ENCODE measurements at regions not wholly inside any gene's neighbourhood (a gene's known extent, or its start where the extent isn't known, plus 50 kb on each side); places are given as distances from the start of the nearest gene placed in this dataset.

DNA sequence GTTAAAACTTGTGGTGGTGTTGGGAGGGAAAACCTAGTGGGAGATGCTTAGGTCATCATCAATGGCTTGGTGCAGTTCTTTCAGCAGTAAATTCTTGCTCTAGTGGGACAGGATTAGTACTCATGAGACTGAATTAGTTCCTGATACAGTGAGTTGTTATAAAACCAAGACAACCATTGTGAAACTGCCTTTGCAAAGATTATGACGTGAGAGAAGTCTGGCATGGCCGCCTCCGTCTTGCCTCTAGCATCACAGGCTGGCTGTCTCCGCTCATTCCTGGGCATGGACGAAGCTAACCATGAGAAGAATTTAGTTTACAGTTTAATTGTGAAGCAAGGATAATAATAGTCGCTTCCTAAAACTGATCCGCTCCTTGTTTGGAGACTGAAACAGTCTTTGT is 186.4 kb downstream of the KIF20B start:
- DNase-seq, result no peak

GRCh38 chr10:89888321-89889070 is 187.1 kb downstream of the KIF20B start:
- DNase-seq, result no peak

DNA sequence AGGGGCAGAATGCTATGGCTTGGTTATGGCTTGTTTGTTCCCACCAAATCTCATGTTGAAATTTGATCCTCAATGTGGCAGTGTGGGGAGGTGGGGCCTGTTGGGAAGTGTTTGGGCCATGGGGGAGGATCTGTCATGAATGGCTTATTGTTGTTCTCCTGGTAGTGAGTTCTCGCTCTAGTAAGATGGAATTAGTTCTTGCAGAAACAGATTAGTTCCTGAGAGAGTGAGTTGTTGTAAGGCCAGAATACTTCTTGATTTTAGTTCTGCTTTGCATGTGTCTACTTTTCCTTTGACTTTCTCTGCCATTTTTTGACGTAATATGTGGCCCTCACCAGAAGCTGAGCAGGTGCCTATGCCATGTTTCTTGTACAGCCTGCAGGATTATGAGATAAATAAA is 188.2 kb downstream of the KIF20B start:
- DNase-seq, result no peak

- no peak for DNase-seq
These were observed 189.7 kb downstream of the KIF20B start for GRCh38 chr10:89891006-89891535.

GRCh38 chr10:89894051-89894450 is 192.7 kb downstream of the KIF20B start:
- no peak for DNase-seq

GRCh38 chr10:89900554-89900953 is 199.2 kb downstream of the KIF20B start:
- no peak for DNase-seq

DNA sequence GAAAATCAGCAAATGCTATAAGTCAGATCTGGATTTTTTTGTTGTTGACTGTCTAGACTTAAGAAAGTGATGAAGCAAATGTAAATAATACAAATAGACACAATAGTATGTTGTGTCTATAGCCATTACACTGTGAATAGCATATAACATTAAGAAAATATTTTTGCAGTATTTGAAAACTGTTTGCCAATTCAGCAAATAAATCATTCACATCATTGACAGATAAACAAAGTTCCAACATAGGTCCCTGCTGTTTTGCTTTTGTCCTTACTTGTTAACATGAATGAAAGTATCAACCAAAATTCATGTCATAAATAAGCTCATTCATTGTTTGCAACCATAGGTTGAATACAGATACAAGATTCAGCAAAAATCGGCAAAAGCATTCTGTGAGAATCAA is 200.5 kb downstream of the KIF20B start:
- no peak for DNase-seq

GRCh38 chr10:89904755-89905154 is 203.4 kb downstream of the KIF20B start:
- DNase-seq, result no peak

GRCh38 chr10:89909752-89910151 is 208.4 kb downstream of the KIF20B start:
- no peak for DNase-seq

DNA sequence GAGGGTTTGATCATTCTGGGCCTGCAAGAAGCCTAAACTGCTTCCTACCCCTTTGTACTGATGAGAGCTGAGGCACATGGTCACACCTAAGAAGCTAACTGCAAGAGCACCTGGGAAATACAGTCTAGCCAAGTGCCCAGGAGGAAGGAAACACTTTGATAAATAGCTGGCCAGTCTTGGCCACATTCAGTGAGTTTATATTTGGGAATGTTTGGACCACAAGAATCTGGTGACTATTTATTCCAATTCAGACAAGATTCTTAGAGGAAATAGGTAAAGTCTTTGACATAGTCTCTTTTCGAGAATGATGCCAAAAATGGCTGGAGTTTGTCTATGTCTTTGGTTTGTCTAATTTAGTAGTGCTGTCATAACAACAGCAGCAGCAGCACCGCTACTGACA is 213.6 kb downstream of the KIF20B start:
- DNase-seq, result no peak

- DNase-seq, result no peak
These were observed 214.6 kb downstream of the KIF20B start for GRCh38 chr10:89915968-89916367.

- DNase-seq, result no peak
These were observed 215.3 kb downstream of the KIF20B start for GRCh38 chr10:89916468-89917215.

DNA sequence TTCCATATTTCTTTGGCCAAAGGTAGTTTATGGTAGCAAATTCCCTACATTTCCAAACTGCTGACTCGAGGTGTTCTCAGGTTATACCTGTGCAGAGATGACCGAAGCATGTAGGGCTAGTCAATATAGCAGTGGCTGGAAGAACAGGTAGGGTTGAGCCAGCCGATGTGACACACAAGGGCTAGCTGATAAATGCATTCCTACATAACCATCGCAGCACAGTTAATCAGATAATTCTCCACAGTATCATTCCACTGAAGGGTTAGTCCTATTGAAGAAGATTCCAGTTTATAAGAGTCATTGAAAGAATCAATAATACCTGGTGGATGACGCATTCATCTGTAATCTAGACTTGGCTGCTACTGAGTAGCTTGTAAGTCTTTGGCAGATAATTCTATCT is 220.0 kb downstream of the KIF20B start:
- no peak for DNase-seq

DNA sequence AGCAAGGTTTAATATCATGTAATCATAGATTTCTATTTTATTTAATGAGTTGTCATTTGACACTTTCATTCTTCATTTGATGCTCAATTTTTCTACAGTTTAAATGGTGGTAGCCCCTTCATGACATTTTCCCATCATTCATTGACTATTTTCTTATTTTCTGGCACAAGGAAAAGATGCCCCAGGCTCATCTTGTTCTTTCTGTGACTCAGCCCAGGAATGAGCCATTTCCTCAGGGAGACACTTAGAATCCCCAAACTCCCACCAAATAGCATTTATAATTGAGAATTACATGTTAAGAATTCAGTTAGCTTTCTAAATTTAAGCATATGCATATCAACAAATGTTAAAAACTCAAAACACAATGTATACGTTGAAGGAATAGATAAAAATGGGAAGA is 222.3 kb downstream of the KIF20B start:
- DNase-seq, result no peak

DNA sequence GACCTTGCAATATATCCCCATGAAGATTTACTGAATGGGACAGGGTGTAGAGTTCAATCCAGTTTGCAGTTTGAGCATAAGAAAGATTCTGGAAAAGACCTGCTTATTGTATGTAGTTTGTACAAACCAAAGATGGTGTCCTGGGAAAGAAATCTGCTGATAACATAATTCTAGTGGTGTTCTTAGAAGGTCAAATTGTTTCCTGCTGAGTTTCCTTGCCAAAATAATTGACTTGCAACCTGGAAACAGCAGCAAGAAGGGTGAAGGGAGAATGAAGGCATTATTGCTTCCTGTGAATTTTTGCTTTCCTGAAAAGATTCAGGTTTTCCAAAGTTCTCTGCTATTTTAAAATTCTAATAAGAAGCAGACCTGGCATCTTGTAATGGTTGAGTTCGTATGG is 222.9 kb downstream of the KIF20B start:
- DNase-seq, result no peak

- DNase-seq, result no peak
These were observed 225.3 kb downstream of the KIF20B start for GRCh38 chr10:89926736-89927135.

DNA sequence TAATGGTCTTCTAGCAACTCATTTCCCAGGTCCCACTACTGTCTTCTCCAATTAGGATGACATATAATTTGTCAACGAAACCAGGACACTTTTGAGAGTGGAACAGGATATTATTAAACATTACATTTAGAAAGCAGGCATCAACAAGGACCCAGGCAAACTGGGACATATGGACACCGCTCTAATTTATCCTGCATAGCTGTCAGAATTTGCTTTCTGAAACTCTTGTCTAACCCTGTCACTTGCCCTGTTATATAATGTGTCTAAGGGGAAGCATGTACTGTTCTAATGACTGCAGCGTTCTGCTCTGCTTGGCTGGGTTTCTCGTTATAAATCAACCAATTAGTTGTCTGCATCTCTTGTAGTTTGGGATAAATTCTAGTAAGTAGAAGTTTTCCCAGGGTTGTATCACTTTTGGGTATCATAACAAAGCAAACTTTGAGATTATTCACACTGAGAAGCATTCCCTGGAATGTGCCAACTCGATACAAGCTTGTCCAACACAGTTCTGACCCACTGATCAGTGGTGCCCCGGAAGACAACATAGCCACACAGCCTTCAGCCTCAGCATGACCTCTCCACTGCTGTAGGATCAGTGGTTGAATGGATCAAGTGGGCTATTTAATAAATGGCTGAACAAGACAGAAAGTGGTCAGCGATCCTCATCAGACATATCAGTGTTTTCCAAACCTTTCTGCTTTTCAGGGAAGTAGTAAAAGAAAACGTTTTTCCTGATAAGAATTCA is 228.1 kb downstream of the KIF20B start:
- DNase-seq, result no peak

GRCh38 chr10:89937494-89937893 is 236.1 kb downstream of the KIF20B start:
- DNase-seq, result no peak

DNA sequence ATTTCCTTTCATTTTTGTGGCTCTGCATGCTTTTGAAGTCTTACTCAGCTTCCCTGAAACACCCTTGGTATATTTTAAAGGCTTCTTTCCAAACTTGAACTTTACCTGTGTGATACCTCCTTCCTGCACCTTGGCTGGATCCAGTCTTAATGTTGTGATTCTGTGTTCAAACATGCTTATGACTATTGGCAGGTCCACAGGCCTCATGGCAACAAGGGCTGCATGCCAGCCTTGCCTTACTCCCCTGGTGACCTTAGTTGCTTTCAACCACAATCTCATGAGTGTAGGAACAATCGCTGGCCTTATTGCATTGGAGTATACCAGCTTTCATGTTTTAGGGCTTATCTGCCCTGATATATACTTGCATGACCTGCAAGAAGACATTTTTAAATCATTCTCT is 238.7 kb downstream of the KIF20B start:
- DNase-seq, result no peak

GRCh38 chr10:89942217-89942616 is 240.8 kb downstream of the KIF20B start:
- DNase-seq, result no peak

DNA sequence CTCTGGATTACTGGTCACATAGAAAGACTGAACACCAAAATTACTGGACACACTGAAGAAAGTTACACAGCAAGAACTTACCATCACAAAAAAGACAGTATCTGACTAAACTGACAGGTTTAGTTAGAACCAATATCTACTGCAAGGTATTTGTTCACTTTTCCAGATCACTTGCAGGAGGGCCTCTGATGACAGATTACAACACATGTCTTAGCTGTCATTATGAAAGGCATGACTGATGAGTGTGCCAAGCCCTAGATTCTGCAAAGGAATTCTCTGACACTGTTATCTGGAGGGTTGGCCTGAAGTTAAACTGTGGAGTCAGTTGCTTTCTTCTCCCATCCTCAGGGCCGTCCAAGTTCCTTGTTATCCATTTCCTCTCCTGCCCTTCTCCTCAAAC is 242.7 kb downstream of the KIF20B start:
- DNase-seq, result no peak

DNA sequence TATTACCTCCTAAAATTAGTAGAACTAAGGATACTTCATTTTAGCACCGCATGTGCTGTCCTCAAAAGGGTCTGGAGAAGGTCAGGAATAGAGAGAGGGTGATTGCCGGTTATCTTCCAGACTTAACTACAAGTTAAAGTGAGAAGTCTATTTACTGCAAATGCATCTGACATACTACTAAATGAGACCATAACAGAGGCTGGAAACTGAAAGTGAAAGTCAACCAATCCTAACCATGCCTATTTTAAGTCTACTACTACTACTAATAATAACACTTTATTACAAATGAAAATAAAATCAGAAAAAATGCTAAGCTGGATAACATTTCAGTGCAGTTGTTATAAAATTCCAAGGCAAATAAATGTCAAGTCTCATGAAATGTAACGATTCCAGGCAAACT is 244.7 kb downstream of the KIF20B start:
- DNase-seq, result no peak

DNA sequence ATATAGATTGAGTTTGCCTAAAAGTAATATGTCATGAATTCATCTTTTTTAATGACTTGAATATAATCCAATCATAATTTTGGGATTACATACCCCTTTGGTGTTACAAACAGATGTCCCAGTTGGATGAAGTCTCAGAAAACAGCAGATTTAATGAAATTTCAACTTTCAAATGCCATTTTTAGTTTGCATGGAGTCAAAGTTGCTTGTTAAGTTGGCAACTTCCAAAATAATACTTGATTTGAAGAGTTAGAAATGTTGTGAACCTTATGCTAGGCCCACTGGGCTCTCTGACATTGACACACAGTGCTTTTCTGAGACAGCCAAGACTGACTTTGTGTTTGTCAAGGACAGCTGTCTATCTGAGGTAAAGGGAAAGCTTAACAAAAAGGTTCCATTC is 248.1 kb downstream of the KIF20B start:
- DNase-seq, result no peak

GRCh38 chr10:89952325-89952724 is 250.9 kb downstream of the KIF20B start:
- DNase-seq, result no peak

All from activated naive CD4-positive, alpha-beta T cell treated with anti-CD3 and anti-CD28 coated beads, Interleukin-2, amount 50 U/mL, for 16 hours (primary cell).